NT2/D1 (cell line): ENCODE measurements at regions not wholly inside any gene's neighbourhood (a gene's known extent, or its start where the extent isn't known, plus 50 kb on each side); places are given as distances from the start of the nearest gene placed in this dataset.

Source experiments
- SUZ12 ChIP-seq: IDR thresholded peaks from 2 replicates; pipeline ENCODE4 v1.6.1; 2011; ENCODE audit not compliant: insufficient read length, insufficient read depth; ENCODE audit errors: extremely low read depth
- ZNF274 ChIP-seq: IDR thresholded peaks from 2 replicates; pipeline ENCODE4 v1.6.1; 2011; ENCODE audit warnings: mild to moderate bottlenecking, low read depth, low read length

- no peak for TF ChIP-seq ZNF274
- no peak for TF ChIP-seq SUZ12
Observed at GRCh38 chr17:74151551-74152315, 51.7 kb upstream of the RPL38 start.
